ENCODE measurements at regions not wholly inside any gene's neighbourhood (a gene's known extent, or its start where the extent isn't known, plus 50 kb on each side); places are given as distances from the start of the nearest gene placed in this dataset.

DNA sequence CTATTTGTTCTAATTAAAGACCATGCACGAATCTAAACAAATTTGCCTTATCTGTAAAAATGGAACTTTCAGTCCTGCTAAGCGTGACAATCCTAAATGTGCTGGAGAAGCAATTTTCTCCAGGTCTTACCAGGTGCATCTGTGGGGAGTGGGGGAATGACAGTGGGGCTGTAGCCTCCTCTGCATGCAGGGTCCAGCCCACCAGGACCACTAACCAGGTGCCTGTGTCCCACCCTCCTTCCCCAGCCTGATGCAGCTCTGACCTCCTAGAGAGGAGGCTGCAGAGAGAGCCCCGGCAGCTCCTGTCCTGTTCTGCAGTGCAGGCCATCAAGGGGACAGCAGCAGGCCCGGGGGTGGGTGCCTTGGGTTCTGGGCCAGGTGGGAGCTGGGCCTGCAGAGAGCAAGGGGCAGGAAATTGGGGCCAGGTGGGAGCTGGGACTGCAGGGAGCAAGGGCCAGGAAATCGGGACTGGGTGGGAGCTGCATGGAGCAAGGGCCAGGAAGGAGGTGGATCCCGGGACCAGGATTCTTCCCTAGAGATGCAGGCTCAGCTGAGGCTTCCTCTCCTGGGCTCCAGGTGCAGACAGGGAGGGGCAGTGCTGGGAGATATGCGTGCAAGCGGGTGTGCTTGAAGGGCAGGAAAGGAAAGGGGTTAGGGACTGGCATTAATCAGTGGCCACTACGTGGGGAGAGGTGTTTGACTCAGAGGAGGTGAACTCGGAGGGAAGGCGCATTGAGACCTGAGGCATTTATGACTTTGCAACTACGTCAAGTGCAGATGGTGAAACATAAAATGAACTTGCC lies 185.3 kb downstream of the ANKRD30B start:
- Histone ChIP-seq H2AFZ (ENCODE audit: low read length) (no peak overlapping the region), H3K79me2 (ENCODE audit: control insufficient read depth, insufficient read depth, low read length) (no peaks in the 10 kb centered on the region), H3K4me3 (replicated peaks in 1 of 4; ENCODE audit: control extremely low read depth in 1 of 4, insufficient read depth in 1 of 4, low read depth in 3 of 4, low read length in 4 of 4) (no peak overlapping the region), H3K27me3 (ENCODE audit: control insufficient read depth, insufficient read depth, low read length) (no peaks in the 10 kb centered on the region), H3K36me3 (ENCODE audit: control insufficient read depth, insufficient read depth, low read length) (no peaks in the 10 kb centered on the region), H3K9ac (ENCODE audit: insufficient read depth, low read length) (no peak overlapping the region), H3K4me1 (ENCODE audit: control insufficient read depth, extremely low read depth, insufficient read depth, low read length) (no peaks in the 10 kb centered on the region), H3K4me2 (ENCODE audit: extremely low read depth, insufficient read depth, low read length) (no peak overlapping the region), H4K20me1 (ENCODE audit: control insufficient read depth, extremely low read depth, insufficient read depth, low read length) (no peaks in the 10 kb centered on the region), H3K27ac (ENCODE audit: insufficient read depth, low read length) (no peak overlapping the region), H3K9me3 (ENCODE audit: control insufficient read depth, insufficient read depth, low read depth, low read length) (no peaks in the 10 kb centered on the region)
- no peak for DNase-seq (ENCODE audit: low read depth in 2 of 2)
- no peak for TF ChIP-seq EZH2 (IDR thresholded peaks at IDR 0.05; ENCODE audit: low read length, missing control alignments)
- TF ChIP-seq, protein P1, sequence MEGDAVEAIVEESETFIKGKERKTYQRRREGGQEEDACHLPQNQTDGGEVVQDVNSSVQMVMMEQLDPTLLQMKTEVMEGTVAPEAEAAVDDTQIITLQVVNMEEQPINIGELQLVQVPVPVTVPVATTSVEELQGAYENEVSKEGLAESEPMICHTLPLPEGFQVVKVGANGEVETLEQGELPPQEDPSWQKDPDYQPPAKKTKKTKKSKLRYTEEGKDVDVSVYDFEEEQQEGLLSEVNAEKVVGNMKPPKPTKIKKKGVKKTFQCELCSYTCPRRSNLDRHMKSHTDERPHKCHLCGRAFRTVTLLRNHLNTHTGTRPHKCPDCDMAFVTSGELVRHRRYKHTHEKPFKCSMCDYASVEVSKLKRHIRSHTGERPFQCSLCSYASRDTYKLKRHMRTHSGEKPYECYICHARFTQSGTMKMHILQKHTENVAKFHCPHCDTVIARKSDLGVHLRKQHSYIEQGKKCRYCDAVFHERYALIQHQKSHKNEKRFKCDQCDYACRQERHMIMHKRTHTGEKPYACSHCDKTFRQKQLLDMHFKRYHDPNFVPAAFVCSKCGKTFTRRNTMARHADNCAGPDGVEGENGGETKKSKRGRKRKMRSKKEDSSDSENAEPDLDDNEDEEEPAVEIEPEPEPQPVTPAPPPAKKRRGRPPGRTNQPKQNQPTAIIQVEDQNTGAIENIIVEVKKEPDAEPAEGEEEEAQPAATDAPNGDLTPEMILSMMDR (conservative IDR thresholded peaks at IDR 0.05 in 1 of 2, IDR thresholded peaks at IDR 0.05 in 1 of 2; ENCODE audit: low read depth in 1 of 2, low read length in 2 of 2) = no peak

- Histone ChIP-seq H4K20me1 (ENCODE audit: control insufficient read depth, extremely low read depth, insufficient read depth, low read length) (no peaks in the 10 kb centered on the region), H3K27me3 (ENCODE audit: control insufficient read depth, insufficient read depth, low read length) (no peaks in the 10 kb centered on the region), H3K79me2 (ENCODE audit: control insufficient read depth, insufficient read depth, low read length) (no peaks in the 10 kb centered on the region), H3K36me3 (ENCODE audit: control insufficient read depth, insufficient read depth, low read length) (no peaks in the 10 kb centered on the region), H3K9me3 (ENCODE audit: control insufficient read depth, insufficient read depth, low read depth, low read length) (no peaks in the 10 kb centered on the region), H3K4me1 (ENCODE audit: control insufficient read depth, extremely low read depth, insufficient read depth, low read length) (no peaks in the 10 kb centered on the region), H3K9ac (ENCODE audit: insufficient read depth, low read length) (no peak overlapping the region), H2AFZ (ENCODE audit: low read length) (no peak overlapping the region), H3K4me3 (replicated peaks in 1 of 4; ENCODE audit: control extremely low read depth in 1 of 4, insufficient read depth in 1 of 4, low read depth in 3 of 4, low read length in 4 of 4) (no peak overlapping the region), H3K4me2 (ENCODE audit: extremely low read depth, insufficient read depth, low read length) (no peak overlapping the region), H3K27ac (ENCODE audit: insufficient read depth, low read length) (no peak overlapping the region)
- DNase-seq (ENCODE audit: low read depth in 2 of 2) = no peak
- TF ChIP-seq, protein P1 (conservative IDR thresholded peaks at IDR 0.05 in 1 of 2, IDR thresholded peaks at IDR 0.05 in 1 of 2; ENCODE audit: low read depth in 1 of 2, low read length in 2 of 2) = no peak
- no peak for TF ChIP-seq EZH2 (IDR thresholded peaks at IDR 0.05; ENCODE audit: low read length, missing control alignments)
Measured at GRCh38 chr18:14933964-14934363, 186.0 kb downstream of the ANKRD30B start.

GRCh38 chr18:14935210-14935609 lies 187.2 kb downstream of the ANKRD30B start:
- H3K4me2 ChIP-seq (ENCODE audit: extremely low read depth, insufficient read depth, low read length) = no peak overlapping the region
- no peak overlapping the region for H2AFZ ChIP-seq (ENCODE audit: low read length)
- H3K9ac ChIP-seq (ENCODE audit: insufficient read depth, low read length) = no peak overlapping the region
- no peaks in the 10 kb centered on the region for H3K4me1 ChIP-seq (ENCODE audit: control insufficient read depth, extremely low read depth, insufficient read depth, low read length)
- H3K36me3 ChIP-seq (ENCODE audit: control insufficient read depth, insufficient read depth, low read length) = no peaks in the 10 kb centered on the region
- no peak overlapping the region for H3K27ac ChIP-seq (ENCODE audit: insufficient read depth, low read length)
- H3K27me3 ChIP-seq (ENCODE audit: control insufficient read depth, insufficient read depth, low read length) = no peaks in the 10 kb centered on the region
- no peaks in the 10 kb centered on the region for H4K20me1 ChIP-seq (ENCODE audit: control insufficient read depth, extremely low read depth, insufficient read depth, low read length)
- TF ChIP-seq EZH2 (IDR thresholded peaks at IDR 0.05; ENCODE audit: low read length, missing control alignments) = no peak
- TF ChIP-seq, protein P1 (conservative IDR thresholded peaks at IDR 0.05 in 1 of 2, IDR thresholded peaks at IDR 0.05 in 1 of 2; ENCODE audit: low read depth in 1 of 2, low read length in 2 of 2) = no peak
- H3K79me2 ChIP-seq (ENCODE audit: control insufficient read depth, insufficient read depth, low read length) = no peaks in the 10 kb centered on the region
- no peak for DNase-seq (ENCODE audit: low read depth in 2 of 2)
- H3K4me3 ChIP-seq (replicated peaks in 1 of 4; ENCODE audit: control extremely low read depth in 1 of 4, insufficient read depth in 1 of 4, low read depth in 3 of 4, low read length in 4 of 4) = no peak overlapping the region
- no peaks in the 10 kb centered on the region for H3K9me3 ChIP-seq (ENCODE audit: control insufficient read depth, insufficient read depth, low read depth, low read length)

All from fibroblast of lung (primary cell).